ENCODE measurements at regions not wholly inside any gene's neighbourhood (a gene's known extent, or its start where the extent isn't known, plus 50 kb on each side); places are given as distances from the start of the nearest gene placed in this dataset.

DNA sequence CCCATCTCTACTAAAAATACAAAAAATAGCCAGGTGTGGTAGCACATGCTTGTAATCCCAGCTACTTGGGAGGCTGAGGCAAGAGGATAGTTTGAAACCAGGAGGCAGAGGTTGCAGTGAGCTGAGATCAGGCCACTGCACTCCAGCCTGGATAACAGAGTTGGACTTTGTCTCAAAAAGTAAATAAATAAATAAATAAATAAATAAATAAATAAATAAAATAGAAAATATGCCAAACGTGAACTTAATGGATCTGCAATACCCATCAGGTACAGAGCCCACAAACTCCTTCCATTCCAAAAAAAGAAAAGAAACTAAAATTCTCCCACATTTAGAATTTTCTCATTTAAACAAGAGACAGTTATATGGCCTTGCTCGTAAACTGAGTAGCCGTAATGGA, 702.7 kb downstream of the CDH18 start:
- TF ChIP-seq POLR2A (IDR thresholded peaks at IDR 0.05): no peak
- TF ChIP-seq, protein P1, sequence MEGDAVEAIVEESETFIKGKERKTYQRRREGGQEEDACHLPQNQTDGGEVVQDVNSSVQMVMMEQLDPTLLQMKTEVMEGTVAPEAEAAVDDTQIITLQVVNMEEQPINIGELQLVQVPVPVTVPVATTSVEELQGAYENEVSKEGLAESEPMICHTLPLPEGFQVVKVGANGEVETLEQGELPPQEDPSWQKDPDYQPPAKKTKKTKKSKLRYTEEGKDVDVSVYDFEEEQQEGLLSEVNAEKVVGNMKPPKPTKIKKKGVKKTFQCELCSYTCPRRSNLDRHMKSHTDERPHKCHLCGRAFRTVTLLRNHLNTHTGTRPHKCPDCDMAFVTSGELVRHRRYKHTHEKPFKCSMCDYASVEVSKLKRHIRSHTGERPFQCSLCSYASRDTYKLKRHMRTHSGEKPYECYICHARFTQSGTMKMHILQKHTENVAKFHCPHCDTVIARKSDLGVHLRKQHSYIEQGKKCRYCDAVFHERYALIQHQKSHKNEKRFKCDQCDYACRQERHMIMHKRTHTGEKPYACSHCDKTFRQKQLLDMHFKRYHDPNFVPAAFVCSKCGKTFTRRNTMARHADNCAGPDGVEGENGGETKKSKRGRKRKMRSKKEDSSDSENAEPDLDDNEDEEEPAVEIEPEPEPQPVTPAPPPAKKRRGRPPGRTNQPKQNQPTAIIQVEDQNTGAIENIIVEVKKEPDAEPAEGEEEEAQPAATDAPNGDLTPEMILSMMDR (IDR thresholded peaks at IDR 0.05): no peak

Measured in Peyer's patch (tissue), 4 donors.